ENCODE measurements at regions not wholly inside any gene's neighbourhood (a gene's known extent, or its start where the extent isn't known, plus 50 kb on each side); places are given as distances from the start of the nearest gene placed in this dataset.

- intact Hi-C loops (cut with DNase I), result no loop called here
- Histone ChIP-seq H3K4me3 (no peak overlapping the region), H3K4me1 (peaks cover 12 to 28% (median 23%) of the 10 kb centered on the region in 4 donors), H3K27me3 (no peaks in the 10 kb centered on the region), H3K36me3 (no peaks in the 10 kb centered on the region), H3K27ac (replicated peaks in 1 of 4) (peak overlapping the region in 2 of 4 donors; percentile 77 to 79), H3K9me3 (no peaks in the 10 kb centered on the region)
- no peak for TF ChIP-seq POLR2AphosphoS5 (IDR thresholded peaks at IDR 0.05)
- TF ChIP-seq CTCF (IDR thresholded peaks at IDR 0.05), result no peak
- TF ChIP-seq EP300 (IDR thresholded peaks at IDR 0.05), result no peak
- TF ChIP-seq POLR2A (IDR thresholded peaks at IDR 0.05; ENCODE audit: low read depth), result no peak
- DNase-seq (ENCODE audit: extremely low spot score), result no peak
Observed at GRCh38 chr6:146915671-146916127, 288.5 kb upstream of the STXBP5 start.

- TF ChIP-seq POLR2AphosphoS5 (IDR thresholded peaks at IDR 0.05) (no peak), CTCF (IDR thresholded peaks at IDR 0.05) (no peak)
- Histone ChIP-seq H3K4me3 (no peak overlapping the region), H3K27me3 (no peaks in the 10 kb centered on the region), H3K36me3 (no peaks in the 10 kb centered on the region), H3K4me1 (peaks cover 12 to 28% (median 23%) of the 10 kb centered on the region in 4 donors), H3K9me3 (no peaks in the 10 kb centered on the region), H3K27ac (replicated peaks in 1 of 4) (no peak overlapping the region)
- 89% methylated on average over 3 of the region's 3 CpGs for WGBS
- DNase-seq (ENCODE audit: extremely low spot score), result no peak
- intact Hi-C loops (cut with DNase I), result no loop called here
Observed at GRCh38 chr6:146916435-146917025, 287.7 kb upstream of the STXBP5 start.

GRCh38 chr6:146917182-146917581 is 287.0 kb upstream of the STXBP5 start:
- DNase-seq (ENCODE audit: extremely low spot score), result no peak
- H3K4me1 ChIP-seq, result peaks cover 12 to 28% (median 23%) of the 10 kb centered on the region in 4 donors
- intact Hi-C loops (cut with DNase I), result no loop called here
- H3K27me3 ChIP-seq, result no peaks in the 10 kb centered on the region
- no peak for TF ChIP-seq EP300 (IDR thresholded peaks at IDR 0.05)
- H3K9me3 ChIP-seq, result no peaks in the 10 kb centered on the region
- H3K27ac ChIP-seq (replicated peaks in 1 of 4), result no peak overlapping the region
- no peaks in the 10 kb centered on the region for H3K36me3 ChIP-seq
- WGBS, result 89% methylated on average over 5 of the region's 5 CpGs
- no peak overlapping the region for H3K4me3 ChIP-seq

GRCh38 chr6:146917979-146918378 is 286.2 kb upstream of the STXBP5 start:
- intact Hi-C loops (cut with DNase I), result no loop called here
- 100% methylated on average over 1 of the region's 1 CpG for WGBS
- TF ChIP-seq POLR2AphosphoS5 (IDR thresholded peaks at IDR 0.05), result no peak
- TF ChIP-seq EP300 (IDR thresholded peaks at IDR 0.05), result no peak
- TF ChIP-seq CTCF (IDR thresholded peaks at IDR 0.05), result no peak
- no peak for TF ChIP-seq POLR2A (IDR thresholded peaks at IDR 0.05; ENCODE audit: low read depth)

GRCh38 chr6:146919017-146919416 is 285.2 kb upstream of the STXBP5 start:
- no peaks in the 10 kb centered on the region for H3K36me3 ChIP-seq
- H3K27me3 ChIP-seq, result no peaks in the 10 kb centered on the region
- WGBS, result 95% methylated on average over 2 of the region's 2 CpGs
- no peak overlapping the region for H3K4me3 ChIP-seq
- intact Hi-C loops (cut with DNase I), result no loop called here
- TF ChIP-seq EP300 (IDR thresholded peaks at IDR 0.05) (no peak), POLR2A (IDR thresholded peaks at IDR 0.05; ENCODE audit: low read depth) (no peak), POLR2AphosphoS5 (IDR thresholded peaks at IDR 0.05) (no peak), CTCF (IDR thresholded peaks at IDR 0.05) (no peak)
- no peak for DNase-seq (ENCODE audit: extremely low spot score)
- no peak overlapping the region for H3K27ac ChIP-seq (replicated peaks in 1 of 4)
- H3K9me3 ChIP-seq, result no peaks in the 10 kb centered on the region
- H3K4me1 ChIP-seq, result peaks cover 11 to 17% (median 16%) of the 10 kb centered on the region in 4 donors

More at GRCh38 chr6:146917979-146918378, 286.2 kb upstream of the STXBP5 start:
- Histone ChIP-seq H3K36me3 (no peaks in the 10 kb centered on the region), H3K9me3 (no peaks in the 10 kb centered on the region), H3K4me3 (no peak overlapping the region), H3K27me3 (no peaks in the 10 kb centered on the region), H3K4me1 (peaks cover 12 to 27% (median 23%) of the 10 kb centered on the region in 4 donors), H3K27ac (replicated peaks in 1 of 4) (no peak overlapping the region)
- no peak for DNase-seq (ENCODE audit: extremely low spot score)
